GM23338 (cell line): ENCODE measurements at regions not wholly inside any gene's neighbourhood (a gene's known extent, or its start where the extent isn't known, plus 50 kb on each side); places are given as distances from the start of the nearest gene placed in this dataset.

ENCODE experiments used
- ATAC-seq: fragments of 200-7000 bp; cut with Tn5 transposase; 3 replicates; pipeline ENCODE4 v1.9.1; 2020
- DNase-seq: peaks from one replicate; pipeline ENCODE4 v3.0.0-alpha.2; 2015; ENCODE audit warnings: low spot score
- H2AFZ ChIP-seq: fragments of 200-600 bp; sonication (generic); 2 replicates; pipeline ENCODE4 v1.8.0; 2016; ENCODE audit warnings: antibody characterized with exemption, mild to moderate bottlenecking, moderate library complexity
- H3F3A ChIP-seq: fragments of 200-600 bp; sonication (generic); replicated peaks from 2 replicates; pipeline ENCODE4 v1.8.0; 2017; ENCODE audit warnings: antibody characterized with exemption, mixed run types, low read depth
- H3K27ac ChIP-seq: fragments of 200-600 bp; sonication (generic); 2 replicates; pipeline ENCODE4 v1.6.1; 2016; ENCODE audit warnings: low read depth
- H3K27me3 ChIP-seq: fragments of 200-600 bp; sonication (generic); 2 replicates; pipeline ENCODE4 v1.8.0; 2016; ENCODE audit warnings: mild to moderate bottlenecking, mixed run types, moderate library complexity; ENCODE audit not compliant: insufficient read depth
- H3K36me3 ChIP-seq: fragments of 200-600 bp; sonication (generic); 2 replicates; pipeline ENCODE4 v1.8.0; 2016; ENCODE audit warnings: mild to moderate bottlenecking; ENCODE audit not compliant: insufficient read depth
- H3K4me1 ChIP-seq: fragments of 200-600 bp; sonication (generic); 2 replicates; pipeline ENCODE4 v1.8.0; 2016; ENCODE audit warnings: mild to moderate bottlenecking, moderate library complexity; ENCODE audit not compliant: insufficient read depth
- H3K4me2 ChIP-seq: fragments of 200-600 bp; sonication (generic); 2 replicates; pipeline ENCODE4 v1.7.1; 2017; ENCODE audit warnings: mixed run types
- H3K4me3 ChIP-seq: fragments of 200-600 bp; sonication (generic); 2 replicates; pipeline ENCODE4 v1.6.1; 2016; ENCODE audit warnings: mixed run types
- H3K79me2 ChIP-seq: fragments of 200-600 bp; sonication (generic); replicated peaks from 2 replicates; pipeline ENCODE4 v1.8.0; 2017; ENCODE audit warnings: mild to moderate bottlenecking; ENCODE audit not compliant: insufficient read depth
- H3K9me2 ChIP-seq: fragments of 200-600 bp; sonication (generic); 2 replicates; pipeline ENCODE4 v1.8.0; 2017; ENCODE audit not compliant: insufficient read depth
- H4K20me1 ChIP-seq: fragments of 200-600 bp; sonication (generic); replicated peaks from 2 replicates; pipeline ENCODE4 v1.8.0; 2017; ENCODE audit warnings: mild to moderate bottlenecking; ENCODE audit not compliant: insufficient read depth
- H3K27ac Mint-ChIP-seq: 2 replicates; pipeline ENCODE4 v1.8.0; 2020; ENCODE audit warnings: inconsistent platforms, mild to moderate bottlenecking, moderate library complexity, mixed read lengths
- H3K27me3 Mint-ChIP-seq: 3 replicates; pipeline ENCODE4 v1.8.0; 2022; ENCODE audit warnings: low read depth, mild to moderate bottlenecking, moderate library complexity, mixed read lengths, inconsistent platforms; ENCODE audit not compliant: insufficient read depth, poor library complexity
- H3K36me3 Mint-ChIP-seq: 3 replicates; pipeline ENCODE4 v1.8.0; 2021; ENCODE audit warnings: low read depth, mild to moderate bottlenecking, inconsistent platforms, moderate library complexity, mixed read lengths
- H3K4me1 Mint-ChIP-seq: 3 replicates; pipeline ENCODE4 v1.8.0; 2020; ENCODE audit warnings: mild to moderate bottlenecking, inconsistent platforms, mixed read lengths
- H3K4me3 Mint-ChIP-seq: 3 replicates; pipeline ENCODE4 v1.8.0; 2021; ENCODE audit warnings: moderate library complexity, mild to moderate bottlenecking, inconsistent platforms, mixed read lengths
- H3K9me3 Mint-ChIP-seq: 3 replicates; pipeline ENCODE4 v1.8.0; 2020; ENCODE audit warnings: moderate library complexity, mild to moderate bottlenecking, inconsistent platforms, mixed read lengths
- CTCF ChIP-seq, 2 experiments: fragments of 200-600 bp in 1 of 2; sonication (generic) in 1 of 2; conservative IDR thresholded peaks; 2 replicates each; pipeline versions ENCODE4 v1.5.1 to v1.6.1; 2016 to 2017; ENCODE audit warnings: antibody characterized with exemption in 2 of 2, low read depth in 2 of 2, mild to moderate bottlenecking in 2 of 2, moderate library complexity in 1 of 2
- ETS1 ChIP-seq: IDR thresholded peaks from 2 replicates; pipeline ENCODE4 v1.6.1; 2016; ENCODE audit warnings: antibody characterized with exemption
- EZH2 ChIP-seq: fragments of 200-600 bp; sonication (generic); IDR thresholded peaks from one replicate; pipeline ENCODE4 v1.8.0; 2017; ENCODE audit warnings: antibody characterized with exemption, mild to moderate bottlenecking, low read depth; ENCODE audit not compliant: unreplicated experiment
- EZH2phosphoT487 ChIP-seq: fragments of 200-600 bp; sonication (generic); IDR thresholded peaks from one replicate; pipeline ENCODE4 v1.8.1; 2018; ENCODE audit warnings: antibody characterized with exemption; ENCODE audit not compliant: unreplicated experiment
- JUNB ChIP-seq: IDR thresholded peaks from one replicate; pipeline ENCODE4 v1.6.1; 2016; ENCODE audit warnings: antibody characterized with exemption; ENCODE audit not compliant: unreplicated experiment
- NANOG ChIP-seq: IDR thresholded peaks from 2 replicates; pipeline ENCODE4 v1.6.1; 2016; ENCODE audit warnings: antibody characterized with exemption, borderline replicate concordance
- POLR2AphosphoS5 ChIP-seq: IDR thresholded peaks from 2 replicates; pipeline ENCODE4 v1.6.1; 2016; ENCODE audit warnings: antibody characterized with exemption, low read depth
- STAT1 ChIP-seq: IDR thresholded peaks from one replicate; pipeline ENCODE4 v1.6.1; 2016; ENCODE audit warnings: antibody characterized with exemption; ENCODE audit not compliant: unreplicated experiment
- ZNF114 ChIP-seq: fragments of 250-450 bp; sonication (Bioruptor Pico); IDR thresholded peaks from 2 replicates; pipeline ENCODE4 v1.5.0; 2020; ENCODE audit warnings: mild to moderate bottlenecking, moderate library complexity
- ZNF462 ChIP-seq: fragments of 250-450 bp; sonication (Bioruptor Pico); IDR thresholded peaks from 2 replicates; pipeline ENCODE4 v1.5.0; 2020; ENCODE audit warnings: mild to moderate bottlenecking, moderate library complexity

- peaks cover 15% of the 10 kb centered on the region for H3K4me1 Mint-ChIP-seq
- H2AFZ ChIP-seq: no peak overlapping the region
- H3K27ac Mint-ChIP-seq: no peak overlapping the region
- ATAC-seq: no peak
- no peaks in the 10 kb centered on the region for H3K79me2 ChIP-seq
- H3K4me1 ChIP-seq: peaks cover 9% of the 10 kb centered on the region
- no peaks in the 10 kb centered on the region for H3K36me3 Mint-ChIP-seq
- no peak overlapping the region for H3K4me3 ChIP-seq
- no peaks in the 10 kb centered on the region; the same call in 1 of the 2 replicates for H3K9me2 ChIP-seq
- TF ChIP-seq ZNF462 (CRISPR knock-in tag) (no peak), EZH2 (no peak), JUNB (no peak), ZNF114 (CRISPR knock-in tag) (no peak), STAT1 (no peak), CTCF (conservative IDR thresholded peaks at IDR 0.05; ENCODE audit: low read depth in 2 of 2) (no peak), EZH2phosphoT487 (no peak), ETS1 (no peak), POLR2AphosphoS5 (no peak), NANOG (no peak)
- H3K4me3 Mint-ChIP-seq: no peak overlapping the region
- H4K20me1 ChIP-seq: no peaks in the 10 kb centered on the region
- H3K27ac ChIP-seq: no peak overlapping the region
- no peaks in the 10 kb centered on the region for H3F3A ChIP-seq
- H3K9me3 Mint-ChIP-seq: no peaks in the 10 kb centered on the region
- no peaks in the 10 kb centered on the region for H3K27me3 ChIP-seq
- H3K4me2 ChIP-seq: no peak overlapping the region
- H3K27me3 Mint-ChIP-seq: no peaks in the 10 kb centered on the region
- no peaks in the 10 kb centered on the region for H3K36me3 ChIP-seq
- DNase-seq: no peak
These were observed 444.0 kb downstream of the HS3ST3B1 start for GRCh38 chr17:14744761-14745473.
